ENCODE measurements at regions not wholly inside any gene's neighbourhood (a gene's known extent, or its start where the extent isn't known, plus 50 kb on each side); places are given as distances from the start of the nearest gene placed in this dataset.

- TF ChIP-seq, protein P1, sequence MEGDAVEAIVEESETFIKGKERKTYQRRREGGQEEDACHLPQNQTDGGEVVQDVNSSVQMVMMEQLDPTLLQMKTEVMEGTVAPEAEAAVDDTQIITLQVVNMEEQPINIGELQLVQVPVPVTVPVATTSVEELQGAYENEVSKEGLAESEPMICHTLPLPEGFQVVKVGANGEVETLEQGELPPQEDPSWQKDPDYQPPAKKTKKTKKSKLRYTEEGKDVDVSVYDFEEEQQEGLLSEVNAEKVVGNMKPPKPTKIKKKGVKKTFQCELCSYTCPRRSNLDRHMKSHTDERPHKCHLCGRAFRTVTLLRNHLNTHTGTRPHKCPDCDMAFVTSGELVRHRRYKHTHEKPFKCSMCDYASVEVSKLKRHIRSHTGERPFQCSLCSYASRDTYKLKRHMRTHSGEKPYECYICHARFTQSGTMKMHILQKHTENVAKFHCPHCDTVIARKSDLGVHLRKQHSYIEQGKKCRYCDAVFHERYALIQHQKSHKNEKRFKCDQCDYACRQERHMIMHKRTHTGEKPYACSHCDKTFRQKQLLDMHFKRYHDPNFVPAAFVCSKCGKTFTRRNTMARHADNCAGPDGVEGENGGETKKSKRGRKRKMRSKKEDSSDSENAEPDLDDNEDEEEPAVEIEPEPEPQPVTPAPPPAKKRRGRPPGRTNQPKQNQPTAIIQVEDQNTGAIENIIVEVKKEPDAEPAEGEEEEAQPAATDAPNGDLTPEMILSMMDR (IDR thresholded peaks at IDR 0.05; ENCODE audit: low read depth, low read length), result no peak
- no peak for TF ChIP-seq POLR2A (IDR thresholded peaks at IDR 0.05; ENCODE audit: extremely low read depth, insufficient read length)
- H3K4me3 ChIP-seq (ENCODE audit: low read depth, low read length), result no peak overlapping the region
- DNase-seq (ENCODE audit: low read depth), result no peak
Measured at GRCh38 chr12:115511305-115511704, 766.2 kb downstream of the MED13L start.

- H3K4me3 ChIP-seq (ENCODE audit: low read depth, low read length), result no peak overlapping the region
- no peak for DNase-seq (ENCODE audit: low read depth)
- TF ChIP-seq POLR2A (IDR thresholded peaks at IDR 0.05; ENCODE audit: extremely low read depth, insufficient read length) (no peak), MYC (IDR thresholded peaks at IDR 0.05; ENCODE audit: low read depth, low read length) (no peak)
Measured at GRCh38 chr12:115508990-115509389, 768.5 kb downstream of the MED13L start.

GRCh38 chr12:115507951-115508722, 769.4 kb downstream of the MED13L start:
- no peak overlapping the region for H3K4me3 ChIP-seq (ENCODE audit: low read depth, low read length)
- no peak for TF ChIP-seq POLR2A (IDR thresholded peaks at IDR 0.05; ENCODE audit: extremely low read depth, insufficient read length)
- no peak for TF ChIP-seq MAX (IDR thresholded peaks at IDR 0.05; ENCODE audit: low read depth, low read length)
- TF ChIP-seq, protein P1 (IDR thresholded peaks at IDR 0.05; ENCODE audit: low read depth, low read length), result no peak
- no peak for TF ChIP-seq MYC (IDR thresholded peaks at IDR 0.05; ENCODE audit: low read depth, low read length)
- no peak for DNase-seq (ENCODE audit: low read depth)

DNA sequence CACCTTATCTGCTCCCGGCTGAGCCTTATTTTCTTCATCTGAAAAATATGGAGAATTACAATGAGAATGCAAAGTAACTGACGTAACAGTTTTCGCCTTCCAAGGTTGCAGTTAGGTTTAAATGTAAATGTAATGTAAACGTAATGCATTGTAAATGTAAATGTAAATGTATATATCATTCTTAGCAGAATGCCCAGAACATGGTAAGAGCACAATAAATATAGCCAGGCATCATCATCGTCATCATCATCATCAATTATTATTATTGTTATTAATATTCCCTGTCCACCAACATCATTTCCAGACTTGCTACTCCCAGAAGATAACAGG, 770.0 kb downstream of the MED13L start:
- no peak for DNase-seq (ENCODE audit: low read depth)
- no peak overlapping the region for H3K4me3 ChIP-seq (ENCODE audit: low read depth, low read length)
- TF ChIP-seq MYC (IDR thresholded peaks at IDR 0.05; ENCODE audit: low read depth, low read length) (no peak), MAX (IDR thresholded peaks at IDR 0.05; ENCODE audit: low read depth, low read length) (no peak), POLR2A (IDR thresholded peaks at IDR 0.05; ENCODE audit: extremely low read depth, insufficient read length) (no peak)
- TF ChIP-seq, protein P1 (IDR thresholded peaks at IDR 0.05; ENCODE audit: low read depth, low read length), result no peak

DNA sequence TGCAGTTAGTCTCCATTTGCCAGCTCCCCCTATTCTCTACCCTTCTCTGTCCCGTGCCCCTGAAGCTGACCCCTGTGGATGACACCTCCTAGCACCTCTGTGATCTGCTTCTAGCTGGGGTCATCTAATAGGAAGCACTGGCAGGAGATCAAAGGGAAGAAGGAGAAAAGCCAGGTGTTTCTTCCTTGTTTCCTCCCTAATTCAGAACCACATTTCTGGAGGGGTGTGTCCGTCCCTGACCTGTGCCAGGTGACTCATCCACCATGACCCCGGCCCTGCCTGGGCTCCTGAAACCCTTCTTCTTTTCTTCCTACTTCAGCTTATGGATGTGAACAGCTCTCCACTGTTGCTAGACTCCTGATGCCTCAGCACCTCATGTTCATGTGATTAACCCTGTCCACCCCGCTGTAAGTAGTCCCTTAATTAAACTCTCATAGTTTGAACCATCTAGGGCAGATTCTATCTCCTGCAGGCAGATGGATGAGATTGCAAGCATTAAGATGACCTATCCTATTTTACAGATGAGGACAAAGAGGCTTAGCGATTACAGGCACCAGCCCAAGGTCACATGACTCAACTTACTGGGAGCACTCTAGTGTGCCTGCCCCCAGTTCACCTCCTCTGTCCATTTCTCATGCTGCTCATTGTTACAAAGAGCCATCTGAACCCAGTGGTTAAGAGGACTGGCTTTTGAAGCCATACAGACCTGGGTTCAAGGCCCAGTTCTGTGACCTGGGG, 770.5 kb downstream of the MED13L start:
- no peak for DNase-seq (ENCODE audit: low read depth)
- TF ChIP-seq, protein P1 (IDR thresholded peaks at IDR 0.05; ENCODE audit: low read depth, low read length), result no peak
- TF ChIP-seq MYC (IDR thresholded peaks at IDR 0.05; ENCODE audit: low read depth, low read length) (no peak), MAX (IDR thresholded peaks at IDR 0.05; ENCODE audit: low read depth, low read length) (no peak), POLR2A (IDR thresholded peaks at IDR 0.05; ENCODE audit: extremely low read depth, insufficient read length) (no peak)
- no peak overlapping the region for H3K4me3 ChIP-seq (ENCODE audit: low read depth, low read length)

GRCh38 chr12:115504306-115505290, 772.9 kb downstream of the MED13L start:
- TF ChIP-seq MYC (IDR thresholded peaks at IDR 0.05; ENCODE audit: low read depth, low read length) (no peak), POLR2A (IDR thresholded peaks at IDR 0.05; ENCODE audit: extremely low read depth, insufficient read length) (no peak), MAX (IDR thresholded peaks at IDR 0.05; ENCODE audit: low read depth, low read length) (no peak)
- TF ChIP-seq, protein P1 (IDR thresholded peaks at IDR 0.05; ENCODE audit: low read depth, low read length), result no peak
- no peak overlapping the region for H3K4me3 ChIP-seq (ENCODE audit: low read depth, low read length)
- peak; percentile 22 for DNase-seq (ENCODE audit: low read depth)
